Gastroesophageal sphincter (tissue), 4 donors: ENCODE measurements at regions not wholly inside any gene's neighbourhood (a gene's known extent, or its start where the extent isn't known, plus 50 kb on each side); places are given as distances from the start of the nearest gene placed in this dataset.

ENCODE experiments used
- ATAC-seq: fragments of 150-250 bp; one replicate; pipeline ENCODE4 v1.9.1; 2016; ENCODE audit warnings: mild to moderate bottlenecking, moderate library complexity
- H3K27ac ChIP-seq, 4 donors: fragments of 200-600 bp; sonication (generic) in 3 of 4; 1 replicate in 3 of 4; 2 replicates in 1 of 4; pipeline ENCODE4 v1.5.1; 2016 to 2019
- H3K27me3 ChIP-seq: fragments of 200-600 bp; sonication (generic); one replicate; pipeline ENCODE4 v1.5.1; 2019
- H3K36me3 ChIP-seq, 2 donors: fragments of 200-600 bp; sonication (generic); one replicate each; pipeline ENCODE4 v1.5.1; 2019; ENCODE audit warnings: control low read depth in 1 of 2
- H3K4me1 ChIP-seq, 3 donors: fragments of 200-600 bp; sonication (generic); 1 replicate in 2 of 3; 2 replicates in 1 of 3; pipeline ENCODE4 v1.5.1; 2016 to 2019; ENCODE audit warnings: control low read depth in 2 of 3
- H3K4me3 ChIP-seq, 2 donors: fragments of 200-600 bp; sonication (generic); one replicate each; pipeline ENCODE4 v1.5.1; 2019; ENCODE audit warnings: mild to moderate bottlenecking in 1 of 2, moderate library complexity in 1 of 2
- H3K9me3 ChIP-seq, 3 donors: fragments of 200-600 bp; sonication (generic); one replicate each; pipeline ENCODE4 v1.5.1; 2017 to 2019; ENCODE audit warnings: control low read depth in 2 of 3
- EP300 ChIP-seq: sonication (generic); formaldehyde crosslinking; IDR thresholded peaks from one replicate; pipeline ENCODE4 v1.6.1; 2017; ENCODE audit warnings: antibody characterized with exemption, mild to moderate bottlenecking
- POLR2A ChIP-seq, 2 donors: fragments of 450-650 bp; IDR thresholded peaks; one replicate each; pipeline ENCODE4 v1.6.1; 2017; ENCODE audit warnings: antibody characterized with exemption in 2 of 2, mild to moderate bottlenecking in 2 of 2, moderate library complexity in 1 of 2
- POLR2AphosphoS5 ChIP-seq: sonication (generic); formaldehyde crosslinking; IDR thresholded peaks from one replicate; pipeline ENCODE4 v1.6.1; 2017; ENCODE audit warnings: antibody characterized with exemption
- WGBS, 2 donors: methylation state at CpG; one replicate each; pipeline ENCODE4 v1.1.5; 2018; ENCODE audit warnings: low coverage in 1 of 2; 5-methylcytosine and 5-hydroxymethylcytosine counted together
- TF ChIP-seq, protein P1 (sequence below), 4 experiments: fragments of 200-600 bp in 2 of 4; fragments of 450-650 bp in 2 of 4; sonication (generic) in 1 of 4; IDR thresholded peaks; one replicate each; pipeline ENCODE4 v1.5.1; 2017 to 2019; ENCODE audit warnings: antibody characterized with exemption in 4 of 4, mild to moderate bottlenecking in 2 of 4, moderate library complexity in 2 of 4

DNA sequence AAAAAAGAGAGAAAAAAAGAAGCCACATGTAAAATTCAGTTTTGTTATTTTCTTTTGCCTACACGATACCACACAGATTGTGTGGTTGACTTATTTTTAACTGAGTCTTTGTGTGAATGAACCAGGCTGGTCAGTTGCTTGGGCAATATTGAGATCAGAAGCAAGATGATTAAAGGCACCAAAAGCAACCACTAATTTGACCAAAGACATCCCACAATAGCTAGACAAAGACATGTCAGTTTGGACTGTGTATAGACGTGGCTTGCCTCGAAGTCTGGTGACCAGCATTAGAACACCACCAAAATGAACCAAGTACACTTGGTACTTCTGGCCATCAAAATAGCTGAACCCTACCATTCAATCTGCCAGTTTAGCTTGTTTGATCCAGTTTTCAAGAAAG lies 340.6 kb upstream of the TBX3 start:
- Histone ChIP-seq H3K36me3 (no peaks in the 10 kb centered on the region), H3K27ac (no peak overlapping the region), H3K27me3 (no peaks in the 10 kb centered on the region), H3K4me1 (peaks cover 0 to 6% (median 0%) of the 10 kb centered on the region in 3 donors), H3K9me3 (peaks cover 0 to 12% (median 0%) of the 10 kb centered on the region in 3 donors), H3K4me3 (no peak overlapping the region)
- ATAC-seq = no peak
- 84 to 90% methylated on average over 3 of the region's 3 CpGs for WGBS, 2 donors
- TF ChIP-seq POLR2AphosphoS5 = no peak
- TF ChIP-seq POLR2A (IDR thresholded peaks at IDR 0.05) = no peak
- TF ChIP-seq, protein P1, sequence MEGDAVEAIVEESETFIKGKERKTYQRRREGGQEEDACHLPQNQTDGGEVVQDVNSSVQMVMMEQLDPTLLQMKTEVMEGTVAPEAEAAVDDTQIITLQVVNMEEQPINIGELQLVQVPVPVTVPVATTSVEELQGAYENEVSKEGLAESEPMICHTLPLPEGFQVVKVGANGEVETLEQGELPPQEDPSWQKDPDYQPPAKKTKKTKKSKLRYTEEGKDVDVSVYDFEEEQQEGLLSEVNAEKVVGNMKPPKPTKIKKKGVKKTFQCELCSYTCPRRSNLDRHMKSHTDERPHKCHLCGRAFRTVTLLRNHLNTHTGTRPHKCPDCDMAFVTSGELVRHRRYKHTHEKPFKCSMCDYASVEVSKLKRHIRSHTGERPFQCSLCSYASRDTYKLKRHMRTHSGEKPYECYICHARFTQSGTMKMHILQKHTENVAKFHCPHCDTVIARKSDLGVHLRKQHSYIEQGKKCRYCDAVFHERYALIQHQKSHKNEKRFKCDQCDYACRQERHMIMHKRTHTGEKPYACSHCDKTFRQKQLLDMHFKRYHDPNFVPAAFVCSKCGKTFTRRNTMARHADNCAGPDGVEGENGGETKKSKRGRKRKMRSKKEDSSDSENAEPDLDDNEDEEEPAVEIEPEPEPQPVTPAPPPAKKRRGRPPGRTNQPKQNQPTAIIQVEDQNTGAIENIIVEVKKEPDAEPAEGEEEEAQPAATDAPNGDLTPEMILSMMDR (IDR thresholded peaks at IDR 0.05) = no peak
- no peak for TF ChIP-seq EP300

DNA sequence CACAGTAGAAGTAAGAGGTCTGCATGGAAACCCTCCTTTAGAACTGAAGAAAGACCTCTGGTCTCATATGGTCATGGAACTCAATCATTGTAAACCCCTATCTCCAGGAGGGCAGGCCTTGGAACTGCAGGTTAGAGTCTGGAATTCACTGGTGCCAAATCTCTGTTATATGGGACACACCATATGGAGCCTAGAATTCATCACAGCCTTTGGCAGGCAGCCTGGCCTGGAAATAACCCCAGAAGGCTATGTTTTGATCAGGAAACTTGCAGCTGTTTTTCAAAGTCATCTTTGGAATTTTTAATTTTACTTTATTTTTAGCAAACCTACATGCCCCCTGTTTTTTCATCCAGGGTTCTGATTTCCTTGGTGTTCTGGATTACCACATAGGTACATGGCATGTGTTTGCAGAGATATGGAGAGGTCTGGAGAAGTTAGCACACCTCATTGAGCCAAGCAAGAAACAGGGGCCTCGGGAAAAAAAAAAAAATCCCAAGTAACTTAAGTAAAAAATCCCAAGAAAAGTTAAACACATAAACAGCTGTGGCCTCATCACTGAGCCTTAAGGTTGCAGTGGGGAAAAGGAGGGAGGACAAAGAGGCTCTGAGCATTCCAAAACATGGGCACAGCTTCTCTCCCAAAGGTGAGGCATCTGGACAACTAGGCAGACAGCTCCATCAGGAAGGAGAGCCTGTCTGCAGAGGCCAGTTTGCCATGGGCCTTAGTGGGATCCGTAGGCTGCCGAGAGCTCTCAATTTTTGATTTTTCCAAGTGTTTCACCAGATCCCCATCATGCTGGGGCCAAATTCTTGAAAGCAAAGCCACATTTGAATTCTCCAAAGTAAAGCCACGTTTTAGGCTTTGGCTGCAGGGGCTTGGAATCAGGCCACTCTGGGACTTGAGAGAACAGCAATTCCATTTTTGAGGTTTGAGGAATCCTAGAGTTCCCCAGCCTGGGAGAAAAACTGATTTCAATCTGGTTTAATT lies 339.6 kb upstream of the TBX3 start:
- peaks cover 0 to 6% (median 0%) of the 10 kb centered on the region in 3 donors for H3K4me1 ChIP-seq

DNA sequence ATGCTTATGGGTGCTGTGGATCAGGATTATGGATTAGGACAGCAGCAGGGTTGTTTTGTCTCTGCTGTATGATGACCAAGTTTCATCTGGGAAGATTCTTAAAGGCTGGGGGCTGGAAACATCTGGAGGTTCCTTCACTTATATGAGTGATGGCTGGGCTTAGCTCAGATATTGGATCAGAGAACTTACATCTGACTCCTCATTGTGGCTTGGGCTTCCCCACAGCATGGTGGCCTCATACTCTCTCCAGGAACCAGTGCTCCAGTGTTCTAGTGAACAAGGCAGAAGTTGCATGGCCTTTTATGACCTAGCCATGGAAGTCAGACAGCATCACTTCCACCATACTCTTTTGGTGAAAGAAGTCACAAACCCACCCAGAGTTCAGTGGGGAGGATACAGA lies 336.1 kb upstream of the TBX3 start:
- TF ChIP-seq, protein P1 (IDR thresholded peaks at IDR 0.05) = no peak
- TF ChIP-seq EP300 (no peak), POLR2AphosphoS5 (no peak)
- Histone ChIP-seq H3K4me1 (peaks cover 0 to 6% (median 0%) of the 10 kb centered on the region in 3 donors), H3K9me3 (peaks cover 0 to 26% (median 0%) of the 10 kb centered on the region in 3 donors), H3K4me3 (no peak overlapping the region), H3K27ac (no peak overlapping the region), H3K36me3 (no peaks in the 10 kb centered on the region), H3K27me3 (no peaks in the 10 kb centered on the region)
- ATAC-seq = no peak

More for the DNA sequence above, 339.6 kb upstream of the TBX3 start:
- H3K9me3 ChIP-seq = peaks cover 0 to 21% (median 0%) of the 10 kb centered on the region in 3 donors
- H3K27me3 ChIP-seq = no peaks in the 10 kb centered on the region
- no peak for ATAC-seq
- H3K4me3 ChIP-seq = no peak overlapping the region
- H3K27ac ChIP-seq = no peak overlapping the region
- H3K36me3 ChIP-seq = no peaks in the 10 kb centered on the region
- WGBS, 2 donors = 50 to 72% methylated on average over 2 to 3 of the region's 4 CpGs
- TF ChIP-seq POLR2A (IDR thresholded peaks at IDR 0.05) (no peak), EP300 (no peak), POLR2AphosphoS5 (no peak)
- TF ChIP-seq, protein P1 (IDR thresholded peaks at IDR 0.05) = no peak

DNA sequence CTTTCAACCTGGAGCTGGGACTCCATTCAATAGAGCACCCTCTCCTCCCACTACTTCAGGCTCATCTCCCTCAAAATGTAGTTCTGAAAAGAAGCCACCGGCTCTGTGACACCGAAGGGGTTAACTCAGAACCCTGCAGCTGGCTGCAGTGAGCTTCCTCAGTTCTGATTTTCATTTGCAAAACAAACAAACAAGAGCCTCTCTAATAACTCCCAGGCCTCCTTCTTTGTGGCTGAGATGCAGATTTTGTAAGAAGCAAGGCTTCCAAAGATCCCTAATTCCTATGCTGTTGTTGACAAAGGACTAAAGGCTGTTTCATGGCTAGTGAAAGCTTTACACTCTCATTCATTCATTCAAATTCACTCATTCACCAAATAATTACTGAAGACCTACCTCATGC lies 333.4 kb upstream of the TBX3 start:
- peaks cover 0 to 6% (median 0%) of the 10 kb centered on the region in 3 donors for H3K4me1 ChIP-seq
- no peak for TF ChIP-seq POLR2AphosphoS5
- no peak for TF ChIP-seq POLR2A (IDR thresholded peaks at IDR 0.05)
- TF ChIP-seq, protein P1 (IDR thresholded peaks at IDR 0.05) = no peak
- ATAC-seq = no peak
- no peak overlapping the region for H3K27ac ChIP-seq
- 69 to 70% methylated on average over 2 of the region's 2 CpGs for WGBS, 2 donors
- H3K9me3 ChIP-seq = peaks cover 0 to 26% (median 0%) of the 10 kb centered on the region in 3 donors
- H3K27me3 ChIP-seq = peaks cover 7% of the 10 kb centered on the region
- H3K36me3 ChIP-seq = no peaks in the 10 kb centered on the region
- H3K4me3 ChIP-seq = no peak overlapping the region
